ENCODE measurements at regions not wholly inside any gene's neighbourhood (a gene's known extent, or its start where the extent isn't known, plus 50 kb on each side); places are given as distances from the start of the nearest gene placed in this dataset.

GRCh38 chr7:64614812-64615211 is 51.1 kb upstream of the ZNF107 start:
- Mint-ChIP-seq H3K4me3 (no peak overlapping the region), H3K27ac (no peak overlapping the region), H3K9me3 (peaks cover 64% of the 10 kb centered on the region), H3K4me1 (ENCODE audit: low read depth) (no peaks in the 10 kb centered on the region), H3K36me3 (ENCODE audit: low read depth) (no peaks in the 10 kb centered on the region), H3K27me3 (ENCODE audit: insufficient read depth) (no peaks in the 10 kb centered on the region)
- DNase-seq (ENCODE audit: low spot score): no peak
- intact Hi-C loops (cut with micrococcal nuclease): loop anchor here (5.0 kb wide), 1 partner anchor 433 kb away; no protein-coding TSS in a partner anchor

GRCh38 chr7:64613653-64614052 is 50.8 kb upstream of the ZNF680 start:
- no peak overlapping the region for H3K4me3 Mint-ChIP-seq
- H3K9me3 Mint-ChIP-seq: peaks cover 60% of the 10 kb centered on the region
- H3K4me1 Mint-ChIP-seq (ENCODE audit: low read depth): no peaks in the 10 kb centered on the region
- no peaks in the 10 kb centered on the region for H3K36me3 Mint-ChIP-seq (ENCODE audit: low read depth)
- DNase-seq (ENCODE audit: low spot score): no peak
- intact Hi-C loops (cut with micrococcal nuclease): no loop called here
- H3K27ac Mint-ChIP-seq: no peak overlapping the region
- no peaks in the 10 kb centered on the region for H3K27me3 Mint-ChIP-seq (ENCODE audit: insufficient read depth)

Measured in activated T-helper 1 cell treated with anti-CD3 and anti-CD28 coated beads, Interleukin-12 subunit alpha, Interleukin-12 subunit beta, Interleukin-2, Interleukin-4 antibody, amounts not matched to agents 30 ng/mL and 10 ng/mL and 1 ng/mL, durations not matched to agents 14 hours and 24 hours and 36 hours (primary cell).